SU-DHL-6 (cell line): ENCODE measurements at regions not wholly inside any gene's neighbourhood (a gene's known extent, or its start where the extent isn't known, plus 50 kb on each side); places are given as distances from the start of the nearest gene placed in this dataset.
"Not testable (repeated sequence)": the region's sequence is repeated elsewhere in the genome, so short reads cannot be mapped to it uniquely, and the experiment has no call there.

Experiments
- H2AFZ ChIP-seq: fragments of 200-600 bp; sonication (generic); 2 replicates; pipeline ENCODE4 v1.6.1; 2014; ENCODE audit warnings: low read depth, mild to moderate bottlenecking, moderate library complexity, mixed read lengths, antibody characterized with exemption, low read length; ENCODE audit not compliant: severe bottlenecking
- H3F3A ChIP-seq: fragments of 200-600 bp; shearing (Covaris generic); 2 replicates; pipeline ENCODE4 v1.6.0; 2016; ENCODE audit warnings: antibody characterized with exemption, mild to moderate bottlenecking; ENCODE audit not compliant: insufficient read depth
- H3K27ac ChIP-seq: fragments of 200-600 bp; sonication (generic); 2 replicates; pipeline ENCODE4 v1.5.1; 2016; ENCODE audit warnings: low read depth, mild to moderate bottlenecking, low read length, moderate library complexity, mixed read lengths
- H3K27me3 ChIP-seq: fragments of 200-600 bp; sonication (generic), shearing (Covaris generic); 2 replicates; pipeline ENCODE4 v1.6.0; 2014; ENCODE audit warnings: mild to moderate bottlenecking, low read length
- H3K36me3 ChIP-seq: fragments of 200-600 bp; sonication (generic); 2 replicates; pipeline ENCODE4 v1.6.1; 2014; ENCODE audit warnings: mild to moderate bottlenecking, low read length, mixed read lengths
- H3K4me2 ChIP-seq: fragments of 300-600, 200-600 bp; shearing (Covaris generic), sonication (generic); 2 replicates; pipeline ENCODE4 v1.6.0; 2014; ENCODE audit warnings: low read length, low read depth, mild to moderate bottlenecking; ENCODE audit not compliant: poor library complexity, severe bottlenecking
- H3K4me3 ChIP-seq: fragments of 200-600 bp; sonication (generic); 2 replicates; pipeline ENCODE4 v1.5.1; 2014; ENCODE audit warnings: antibody characterized with exemption, low read length, mild to moderate bottlenecking, mixed read lengths; ENCODE audit not compliant: insufficient read depth, poor library complexity, severe bottlenecking
- H3K79me2 ChIP-seq: fragments of 200-600 bp; sonication (generic); 2 replicates; pipeline ENCODE4 v1.6.1; 2014; ENCODE audit warnings: mild to moderate bottlenecking, low read length, moderate library complexity; ENCODE audit not compliant: insufficient read depth
- H3K9ac ChIP-seq: fragments of 200-600 bp; sonication (generic); 2 replicates; pipeline ENCODE4 v1.7.0; 2014; ENCODE audit warnings: mild to moderate bottlenecking, low read length
- H3K9me2 ChIP-seq: fragments of 200-600 bp; sonication (generic); replicated peaks from 2 replicates; pipeline ENCODE4 v1.6.1; 2014; ENCODE audit warnings: low read length; ENCODE audit not compliant: insufficient read depth
- H3K9me3 ChIP-seq: fragments of 200-600 bp; sonication (generic); 2 replicates; pipeline ENCODE4 v1.6.1; 2014; ENCODE audit warnings: low read length, mixed read lengths; ENCODE audit not compliant: insufficient read depth
- H4K20me1 ChIP-seq: fragments of 200-600 bp; sonication (generic); 2 replicates; pipeline ENCODE4 v1.6.1; 2014; ENCODE audit warnings: low read depth, mild to moderate bottlenecking, antibody characterized with exemption, low read length, moderate library complexity, mixed read lengths
- EZH2phosphoT487 ChIP-seq: fragments of 200-600 bp; sonication (generic), shearing (Covaris generic); conservative IDR thresholded peaks from 2 replicates; pipeline ENCODE4 v1.6.1; 2018; ENCODE audit warnings: mild to moderate bottlenecking, antibody characterized with exemption, low read length, moderate library complexity, mixed read lengths
- TF ChIP-seq, protein P1 (sequence below): fragments of 200-600 bp; sonication (generic); IDR thresholded peaks from one replicate; pipeline ENCODE4 v1.5.1; 2017; ENCODE audit warnings: antibody characterized with exemption, mild to moderate bottlenecking, low read length, moderate library complexity; ENCODE audit not compliant: insufficient read depth, poor library complexity, severe bottlenecking

DNA sequence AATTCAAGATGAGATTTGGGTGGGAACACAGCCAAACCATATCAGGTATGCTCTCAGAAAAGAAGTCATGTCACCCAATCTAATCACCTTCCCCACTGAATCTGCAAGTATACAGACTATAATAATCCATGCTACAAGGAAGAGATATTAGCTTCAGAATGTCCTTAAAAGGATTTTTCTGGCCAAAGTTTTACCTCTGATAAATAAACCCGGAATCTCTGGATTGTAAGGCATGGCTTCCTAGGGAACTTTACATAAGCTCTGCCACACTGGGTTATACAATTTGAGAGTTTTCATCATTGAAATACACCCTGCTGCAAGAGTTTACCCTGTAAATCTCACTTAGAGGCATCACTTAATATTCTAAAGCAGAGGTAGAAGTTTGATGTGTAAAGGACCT is 330.5 kb upstream of the KCNMB2 start:
- H3K4me3 ChIP-seq = no peak overlapping the region
- H3K36me3 ChIP-seq = no peaks in the 10 kb centered on the region
- no peak overlapping the region for H2AFZ ChIP-seq
- H3K4me2 ChIP-seq = no peak overlapping the region
- no peaks in the 10 kb centered on the region for H4K20me1 ChIP-seq
- no peaks in the 10 kb centered on the region for H3K27me3 ChIP-seq
- H3K9me3 ChIP-seq = no peaks in the 10 kb centered on the region
- TF ChIP-seq EZH2phosphoT487 = no peak
- TF ChIP-seq, protein P1, sequence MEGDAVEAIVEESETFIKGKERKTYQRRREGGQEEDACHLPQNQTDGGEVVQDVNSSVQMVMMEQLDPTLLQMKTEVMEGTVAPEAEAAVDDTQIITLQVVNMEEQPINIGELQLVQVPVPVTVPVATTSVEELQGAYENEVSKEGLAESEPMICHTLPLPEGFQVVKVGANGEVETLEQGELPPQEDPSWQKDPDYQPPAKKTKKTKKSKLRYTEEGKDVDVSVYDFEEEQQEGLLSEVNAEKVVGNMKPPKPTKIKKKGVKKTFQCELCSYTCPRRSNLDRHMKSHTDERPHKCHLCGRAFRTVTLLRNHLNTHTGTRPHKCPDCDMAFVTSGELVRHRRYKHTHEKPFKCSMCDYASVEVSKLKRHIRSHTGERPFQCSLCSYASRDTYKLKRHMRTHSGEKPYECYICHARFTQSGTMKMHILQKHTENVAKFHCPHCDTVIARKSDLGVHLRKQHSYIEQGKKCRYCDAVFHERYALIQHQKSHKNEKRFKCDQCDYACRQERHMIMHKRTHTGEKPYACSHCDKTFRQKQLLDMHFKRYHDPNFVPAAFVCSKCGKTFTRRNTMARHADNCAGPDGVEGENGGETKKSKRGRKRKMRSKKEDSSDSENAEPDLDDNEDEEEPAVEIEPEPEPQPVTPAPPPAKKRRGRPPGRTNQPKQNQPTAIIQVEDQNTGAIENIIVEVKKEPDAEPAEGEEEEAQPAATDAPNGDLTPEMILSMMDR = no peak
- no peaks in the 10 kb centered on the region for H3K79me2 ChIP-seq
- H3K9me2 ChIP-seq = no peaks in the 10 kb centered on the region
- H3K27ac ChIP-seq = no peak overlapping the region
- H3F3A ChIP-seq = no peaks in the 10 kb centered on the region
- no peak overlapping the region for H3K9ac ChIP-seq

DNA sequence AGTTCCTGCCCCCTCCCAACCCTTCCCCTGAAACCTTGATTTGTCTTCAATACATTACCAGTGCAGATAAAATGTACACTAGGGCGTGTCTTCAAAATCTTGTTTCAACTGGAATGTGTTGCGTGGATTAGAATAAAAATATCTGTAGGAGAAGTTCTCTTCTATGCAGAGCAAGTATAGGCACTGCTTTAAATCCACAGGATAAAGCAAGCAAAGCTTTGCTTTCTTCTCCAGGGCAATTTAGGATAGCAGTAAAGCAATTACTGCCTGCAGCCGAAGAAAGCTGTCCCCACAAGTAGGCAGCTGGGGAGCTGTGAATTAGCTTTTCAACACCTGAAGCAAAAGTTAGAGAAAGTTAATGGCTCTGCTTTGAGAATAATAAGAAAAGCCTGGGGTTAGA is 329.7 kb upstream of the KCNMB2 start:
- H2AFZ ChIP-seq = no peak overlapping the region
- no peak overlapping the region for H3K9ac ChIP-seq
- H3K27me3 ChIP-seq = no peaks in the 10 kb centered on the region
- no peak overlapping the region for H3K4me3 ChIP-seq
- no peaks in the 10 kb centered on the region for H3K9me3 ChIP-seq
- no peaks in the 10 kb centered on the region for H3K36me3 ChIP-seq
- H3K27ac ChIP-seq = no peak overlapping the region
- TF ChIP-seq, protein P1 = no peak
- TF ChIP-seq EZH2phosphoT487 = no peak
- no peaks in the 10 kb centered on the region for H4K20me1 ChIP-seq
- no peak overlapping the region for H3K4me2 ChIP-seq
- H3K9me2 ChIP-seq = no peaks in the 10 kb centered on the region
- no peaks in the 10 kb centered on the region for H3K79me2 ChIP-seq
- no peaks in the 10 kb centered on the region for H3F3A ChIP-seq

DNA sequence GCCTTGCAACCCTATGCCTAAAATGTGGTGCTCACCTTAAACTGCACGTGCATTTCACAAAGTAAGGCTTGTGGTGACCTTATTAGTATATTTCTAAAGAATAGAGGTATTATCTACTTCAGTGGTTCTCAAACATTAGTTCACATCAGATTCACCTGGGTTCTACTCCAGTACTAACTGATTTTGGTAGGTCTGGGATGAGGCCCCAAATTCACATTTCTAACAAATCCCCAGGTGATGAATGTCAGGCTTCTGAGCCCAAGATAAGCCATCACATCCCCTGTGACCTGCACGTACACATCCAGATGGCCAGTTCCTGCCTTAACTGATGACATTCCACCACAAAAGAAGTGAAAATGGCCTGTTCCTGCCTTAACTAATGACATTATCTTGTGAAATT is 329.1 kb upstream of the KCNMB2 start:
- not testable (repeated sequence) for H3K9me3 ChIP-seq, H3K4me3 ChIP-seq, H3K9ac ChIP-seq, H4K20me1 ChIP-seq, H2AFZ ChIP-seq, H3K4me2 ChIP-seq, H3K36me3 ChIP-seq, H3K9me2 ChIP-seq, H3F3A ChIP-seq, H3K79me2 ChIP-seq, H3K27me3 ChIP-seq, H3K27ac ChIP-seq

DNA sequence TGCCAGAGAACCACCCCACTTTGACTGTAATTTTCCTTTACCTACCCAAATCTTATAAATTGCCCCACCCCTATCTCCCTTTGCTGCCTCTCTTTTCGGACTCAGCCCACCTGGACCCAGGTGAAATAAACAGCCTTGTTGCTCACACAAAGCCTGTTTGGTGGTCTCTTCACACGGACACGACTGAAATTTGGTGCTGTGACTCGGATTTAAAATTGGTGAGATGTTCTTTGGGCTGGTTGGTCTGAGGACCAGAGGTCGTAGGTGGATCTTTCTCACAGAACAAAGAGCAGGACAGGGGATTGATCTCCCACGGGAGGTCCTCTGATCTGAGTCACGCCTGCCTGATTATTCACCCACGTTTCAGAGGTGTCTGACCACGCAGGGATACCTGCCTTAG is 328.6 kb upstream of the KCNMB2 start:
- H3K27ac ChIP-seq, H3K9me3 ChIP-seq, H3K4me2 ChIP-seq, H3K4me3 ChIP-seq, H3K36me3 ChIP-seq, H3F3A ChIP-seq, H3K9ac ChIP-seq, H3K79me2 ChIP-seq, H2AFZ ChIP-seq, H3K9me2 ChIP-seq, H3K27me3 ChIP-seq, H4K20me1 ChIP-seq: not testable (repeated sequence)

DNA sequence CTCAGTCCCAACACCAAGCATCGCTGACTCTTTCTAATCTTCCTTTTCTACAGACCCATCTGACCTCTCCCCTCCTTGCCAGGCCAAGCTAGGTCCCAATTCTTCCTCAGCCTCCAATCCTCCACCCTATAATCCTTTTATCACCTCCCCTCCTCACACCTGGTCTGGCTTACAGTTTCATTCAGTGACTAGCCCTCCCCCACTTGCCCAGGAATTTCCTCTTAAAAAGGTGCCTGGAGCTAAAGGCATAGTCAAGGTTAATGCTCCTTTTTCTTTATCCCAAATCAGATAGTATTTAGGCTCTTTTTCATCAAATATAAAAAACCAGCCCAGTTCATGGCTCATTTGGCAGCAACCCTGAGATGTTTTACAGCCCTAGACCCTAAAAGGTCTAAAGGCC is 327.1 kb upstream of the KCNMB2 start:
- not testable (repeated sequence) for H3K27me3 ChIP-seq, H3K36me3 ChIP-seq, H3K9ac ChIP-seq, H3K79me2 ChIP-seq, H3K4me2 ChIP-seq, H3K4me3 ChIP-seq, H3F3A ChIP-seq, H4K20me1 ChIP-seq, H2AFZ ChIP-seq, H3K9me2 ChIP-seq, H3K9me3 ChIP-seq, H3K27ac ChIP-seq

DNA sequence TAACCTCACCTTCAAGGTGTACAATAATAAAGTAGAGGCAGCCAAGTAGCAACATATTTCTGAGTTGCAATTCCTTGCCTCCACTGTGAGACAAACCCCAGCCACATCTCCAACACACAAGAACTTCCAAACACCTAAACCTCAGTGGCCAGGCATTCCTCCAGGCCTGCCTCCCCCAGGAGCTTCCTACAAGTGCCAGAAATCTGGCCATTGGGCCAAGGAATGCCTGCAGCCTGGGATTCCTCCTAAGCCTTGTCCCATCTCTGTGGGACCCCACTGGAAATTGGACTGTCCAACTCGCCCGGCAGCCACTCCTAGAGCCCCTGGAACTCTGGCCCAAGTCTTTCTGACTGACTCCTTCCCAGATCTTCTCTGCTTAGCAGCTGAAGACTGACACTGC is 326.6 kb upstream of the KCNMB2 start:
- H3K4me2 ChIP-seq = not testable (repeated sequence)

DNA sequence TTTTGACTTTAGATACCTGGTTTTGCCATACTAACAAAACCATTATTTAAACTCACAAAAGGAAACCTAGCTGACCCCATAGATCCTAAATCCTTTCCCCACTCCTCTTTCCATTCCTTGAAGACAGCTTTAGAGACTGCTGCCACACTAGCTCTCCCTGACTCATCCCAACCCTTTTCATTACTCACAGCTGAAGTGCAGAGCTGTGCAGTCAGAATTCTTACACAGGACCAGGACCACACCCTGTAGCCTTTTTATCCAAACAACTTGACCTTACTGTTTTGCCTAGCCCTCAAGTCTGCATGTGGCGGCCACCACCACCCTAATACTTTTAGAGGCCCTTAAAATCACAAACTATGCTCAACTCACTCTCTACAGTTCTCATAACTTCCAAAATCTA is 325.1 kb upstream of the KCNMB2 start:
- not testable (repeated sequence) for H3K4me3 ChIP-seq, H2AFZ ChIP-seq, H3K9me3 ChIP-seq, H3K27ac ChIP-seq, H3K9me2 ChIP-seq, H3K27me3 ChIP-seq, H3K4me2 ChIP-seq, H4K20me1 ChIP-seq, H3K36me3 ChIP-seq, H3F3A ChIP-seq, H3K9ac ChIP-seq, H3K79me2 ChIP-seq

More for the DNA sequence above, 326.6 kb upstream of the KCNMB2 start:
- H3K27me3 ChIP-seq, H3K4me3 ChIP-seq, H3K9me3 ChIP-seq, H3K27ac ChIP-seq, H3K36me3 ChIP-seq, H3K79me2 ChIP-seq, H2AFZ ChIP-seq, H3F3A ChIP-seq, H3K9me2 ChIP-seq, H4K20me1 ChIP-seq, H3K9ac ChIP-seq: not testable (repeated sequence)
